Keratinocyte (primary cell): ENCODE measurements at regions not wholly inside any gene's neighbourhood (a gene's known extent, or its start where the extent isn't known, plus 50 kb on each side); places are given as distances from the start of the nearest gene placed in this dataset.

Source experiments
- DNase-seq: peaks from one replicate; pipeline ENCODE4 v3.0.0-alpha.2; 2011; ENCODE audit warnings: low read depth, missing footprints, low spot score
- FAIRE-seq: peaks from 2 replicates; lab custom pipeline; 2011; peaks lifted over from hg19 to GRCh38; lab: Jason Lieb, UNC
- H2AFZ ChIP-seq: 2 replicates; pipeline ENCODE4 v1.6.0; 2012; ENCODE audit warnings: low read length, control low read depth, inconsistent platforms; ENCODE audit not compliant: control insufficient read depth
- H3K27ac ChIP-seq: 2 replicates; pipeline ENCODE4 v1.5.1; 2011; ENCODE audit warnings: low read length; ENCODE audit not compliant: control insufficient read depth, insufficient read depth
- H3K27me3 ChIP-seq: 3 replicates; pipeline ENCODE4 v1.6.0; 2011; ENCODE audit warnings: low read length; ENCODE audit not compliant: control insufficient read depth, insufficient read depth; ENCODE audit errors: extremely low read depth
- H3K36me3 ChIP-seq, 2 experiments: 2 replicates in 1 of 2; 3 replicates in 1 of 2; pipeline ENCODE4 v1.5.1; 2011; ENCODE audit warnings: low read length in 2 of 2, mild to moderate bottlenecking in 1 of 2; ENCODE audit not compliant: control insufficient read depth in 2 of 2, insufficient read depth in 2 of 2; ENCODE audit errors: extremely low read depth in 1 of 2
- H3K4me1 ChIP-seq: 3 replicates; pipeline ENCODE4 v1.5.1; 2011; ENCODE audit warnings: low read length; ENCODE audit not compliant: control insufficient read depth, insufficient read depth; ENCODE audit errors: extremely low read depth
- H3K4me2 ChIP-seq: 3 replicates; pipeline ENCODE4 v1.6.0; 2011; ENCODE audit warnings: low read depth, low read length; ENCODE audit not compliant: control insufficient read depth, insufficient read depth; ENCODE audit errors: extremely low read depth
- H3K4me3 ChIP-seq, 3 experiments: fragments of 200-600 bp in 1 of 3; sonication (generic) in 1 of 3; 2 replicates in 2 of 3; 3 replicates in 1 of 3; pipeline ENCODE4 v1.5.1; 2011 to 2016; ENCODE audit warnings: low read length in 3 of 3, mild to moderate bottlenecking in 3 of 3, control low read depth in 2 of 3, inconsistent platforms in 1 of 3, low read depth in 1 of 3, mixed read lengths in 1 of 3, mixed run types in 1 of 3, moderate library complexity in 1 of 3; ENCODE audit not compliant: control insufficient read depth in 2 of 3, insufficient read depth in 2 of 3; ENCODE audit errors: extremely low read depth in 1 of 3
- H3K79me2 ChIP-seq: 2 replicates; pipeline ENCODE4 v1.6.0; 2012; ENCODE audit warnings: low read length; ENCODE audit not compliant: control insufficient read depth, insufficient read depth
- H3K9ac ChIP-seq: 3 replicates; pipeline ENCODE4 v1.6.0; 2011; ENCODE audit warnings: low read length; ENCODE audit not compliant: control insufficient read depth, insufficient read depth; ENCODE audit errors: extremely low read depth
- H3K9me1 ChIP-seq: 3 replicates; pipeline ENCODE4 v1.6.0; 2011; ENCODE audit warnings: low read length; ENCODE audit not compliant: control insufficient read depth, insufficient read depth; ENCODE audit errors: extremely low read depth
- H3K9me3 ChIP-seq: 2 replicates; pipeline ENCODE4 v1.5.1; 2012; ENCODE audit warnings: low read depth, low read length; ENCODE audit not compliant: control insufficient read depth
- H4K20me1 ChIP-seq: 3 replicates; pipeline ENCODE4 v1.6.0; 2011; ENCODE audit warnings: low read length; ENCODE audit not compliant: control insufficient read depth, insufficient read depth; ENCODE audit errors: extremely low read depth
- EZH2 ChIP-seq: IDR thresholded peaks from one replicate; pipeline ENCODE4 v1.6.1; 2012; ENCODE audit warnings: inconsistent platforms, mild to moderate bottlenecking, low read length, moderate library complexity
- dilution Hi-C: fragments of 300-500 bp; cut with MboI; formaldehyde crosslinking; loops from one replicate; pipeline ENCODE4 v1.7.0; 2020; ENCODE audit warnings: low sequenced_read_pairs; ENCODE audit not compliant: extremely low pct_ligation_motif_present
- TF ChIP-seq, protein P1 (sequence below), 3 experiments: IDR thresholded peaks in 1 of 3; conservative IDR thresholded peaks in 1 of 3; optimal IDR thresholded peaks in 1 of 3; 2 replicates in 2 of 3; 3 replicates in 1 of 3; pipeline versions ENCODE3 to v1.5.1; 2011; ENCODE audit warnings: low read length in 3 of 3, mild to moderate bottlenecking in 3 of 3, moderate library complexity in 2 of 3, control low read depth in 1 of 3, inconsistent platforms in 1 of 3; ENCODE audit not compliant: insufficient read depth in 2 of 3; ENCODE audit errors: extremely low read depth in 1 of 3

- Histone ChIP-seq H3K4me1 (no peaks in the 10 kb centered on the region), H3K27me3 (no peaks in the 10 kb centered on the region), H4K20me1 (no peaks in the 10 kb centered on the region), H3K9me3 (no peaks in the 10 kb centered on the region), H3K4me2 (no peak overlapping the region), H3K36me3 (no peaks in the 10 kb centered on the region), H3K27ac (no peak overlapping the region), H3K9ac (no peak overlapping the region), H3K9me1 (no peaks in the 10 kb centered on the region), H2AFZ (no peak overlapping the region), H3K4me3 (no peak overlapping the region), H3K79me2 (no peaks in the 10 kb centered on the region)
- TF ChIP-seq EZH2, result no peak
- TF ChIP-seq, protein P1, sequence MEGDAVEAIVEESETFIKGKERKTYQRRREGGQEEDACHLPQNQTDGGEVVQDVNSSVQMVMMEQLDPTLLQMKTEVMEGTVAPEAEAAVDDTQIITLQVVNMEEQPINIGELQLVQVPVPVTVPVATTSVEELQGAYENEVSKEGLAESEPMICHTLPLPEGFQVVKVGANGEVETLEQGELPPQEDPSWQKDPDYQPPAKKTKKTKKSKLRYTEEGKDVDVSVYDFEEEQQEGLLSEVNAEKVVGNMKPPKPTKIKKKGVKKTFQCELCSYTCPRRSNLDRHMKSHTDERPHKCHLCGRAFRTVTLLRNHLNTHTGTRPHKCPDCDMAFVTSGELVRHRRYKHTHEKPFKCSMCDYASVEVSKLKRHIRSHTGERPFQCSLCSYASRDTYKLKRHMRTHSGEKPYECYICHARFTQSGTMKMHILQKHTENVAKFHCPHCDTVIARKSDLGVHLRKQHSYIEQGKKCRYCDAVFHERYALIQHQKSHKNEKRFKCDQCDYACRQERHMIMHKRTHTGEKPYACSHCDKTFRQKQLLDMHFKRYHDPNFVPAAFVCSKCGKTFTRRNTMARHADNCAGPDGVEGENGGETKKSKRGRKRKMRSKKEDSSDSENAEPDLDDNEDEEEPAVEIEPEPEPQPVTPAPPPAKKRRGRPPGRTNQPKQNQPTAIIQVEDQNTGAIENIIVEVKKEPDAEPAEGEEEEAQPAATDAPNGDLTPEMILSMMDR (optimal IDR thresholded peaks at IDR 0.05 in 1 of 3, IDR thresholded peaks at IDR 0.05 in 1 of 3, conservative IDR thresholded peaks at IDR 0.05 in 1 of 3; ENCODE audit: extremely low read depth in 1 of 3, insufficient read depth in 2 of 3, low read length in 3 of 3), result no peak
- dilution Hi-C loops, result no loop called here
- FAIRE-seq (no peak), DNase-seq (no peak)
Observed at GRCh38 chr2:780581-780980, 103.4 kb upstream of the TMEM18 start.

DNA sequence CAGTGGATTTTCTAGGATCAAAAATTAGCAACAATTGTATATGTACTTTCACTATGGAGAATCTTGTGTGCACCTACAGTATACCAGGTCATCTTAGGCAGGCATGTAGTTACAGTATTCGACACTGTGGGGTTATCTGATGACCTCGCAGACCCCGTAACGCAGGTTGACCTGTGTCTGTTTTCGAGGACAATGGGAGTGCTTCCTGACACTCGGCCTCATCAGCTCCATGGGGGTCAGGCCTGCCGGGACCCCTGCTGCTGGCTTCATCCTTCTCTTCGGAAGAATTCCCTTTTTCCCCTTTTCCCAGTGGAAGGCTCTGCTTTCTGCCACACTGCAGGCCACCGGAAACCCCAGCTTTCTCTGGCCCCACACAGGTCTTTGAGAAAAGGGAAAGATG, 102.8 kb upstream of the TMEM18 start:
- dilution Hi-C loops, result no loop called here
- DNase-seq (no peak), FAIRE-seq (no peak)
- Histone ChIP-seq H3K27me3 (no peaks in the 10 kb centered on the region), H2AFZ (no peak overlapping the region), H3K36me3 (no peaks in the 10 kb centered on the region), H3K9me1 (no peaks in the 10 kb centered on the region), H3K79me2 (no peaks in the 10 kb centered on the region), H3K4me3 (no peak overlapping the region), H3K4me1 (no peaks in the 10 kb centered on the region), H3K4me2 (no peak overlapping the region), H3K9me3 (no peaks in the 10 kb centered on the region), H3K27ac (no peak overlapping the region), H3K9ac (no peak overlapping the region), H4K20me1 (no peaks in the 10 kb centered on the region)
- no peak for TF ChIP-seq EZH2
- TF ChIP-seq, protein P1 (optimal IDR thresholded peaks at IDR 0.05 in 1 of 3, IDR thresholded peaks at IDR 0.05 in 1 of 3, conservative IDR thresholded peaks at IDR 0.05 in 1 of 3; ENCODE audit: extremely low read depth in 1 of 3, insufficient read depth in 2 of 3, low read length in 3 of 3), result no peak
